ENCODE measurements at regions not wholly inside any gene's neighbourhood (a gene's known extent, or its start where the extent isn't known, plus 50 kb on each side); places are given as distances from the start of the nearest gene placed in this dataset.

GRCh38 chr14:97070259-97070658, 273.1 kb downstream of the VRK1 start:
- TF ChIP-seq NFE2L2 (IDR thresholded peaks at IDR 0.05; ENCODE audit: low read depth, low read length) (no peak), BHLHE40 (IDR thresholded peaks at IDR 0.05; ENCODE audit: low read depth, low read length) (no peak), RAD21 (IDR thresholded peaks at IDR 0.05; ENCODE audit: low read length) (no peak), MXI1 (IDR thresholded peaks at IDR 0.05; ENCODE audit: borderline replicate concordance, low read depth, low read length) (no peak), MAFK (IDR thresholded peaks at IDR 0.05; ENCODE audit: low read depth, low read length) (no peak)
- H3K9me3 ChIP-seq (ENCODE audit: control insufficient read depth, insufficient read depth, low read length) = peaks cover 32% of the 10 kb centered on the region
- no peaks in the 10 kb centered on the region for H3K4me1 ChIP-seq (ENCODE audit: control insufficient read depth, insufficient read depth, low read length)
- H3K56ac ChIP-seq (ENCODE audit: extremely low read depth, insufficient read depth, low read length) = no peak overlapping the region
- H3K4me3 ChIP-seq (ENCODE audit: insufficient read depth, low read depth, low read length) = no peak overlapping the region
- no peak overlapping the region for H3K14ac ChIP-seq (replicated peaks; ENCODE audit: low read depth, low read length)
- H2BK20ac ChIP-seq (ENCODE audit: low read depth, low read length) = no peak overlapping the region
- WGBS, 2 experiments (ENCODE audit: extremely low coverage in 2 of 2, insufficient read length in 1 of 2) = no CpG with 5 or more reads among the region's 6 CpGs
- CTCF ChIA-PET = no interaction called here
- no peak overlapping the region for H3K4me2 ChIP-seq (ENCODE audit: low read depth, low read length)
- POLR2A ChIA-PET (ENCODE audit: unreplicated experiment) = no interaction called here
- H3K27me3 ChIP-seq (ENCODE audit: control insufficient read depth, insufficient read depth, low read length) = no peaks in the 10 kb centered on the region
- no peak overlapping the region for H3K4ac ChIP-seq (ENCODE audit: low read depth, low read length)
- H3K23ac ChIP-seq (ENCODE audit: low read depth, low read length) = no peak overlapping the region
- H3K36me3 ChIP-seq (ENCODE audit: control insufficient read depth, insufficient read depth, low read length) = no peaks in the 10 kb centered on the region
- in situ Hi-C loops (cut with MboI; ENCODE audit: low sequenced_read_pairs) = no loop called here
- dilution Hi-C loops (cut with HindIII; ENCODE audit: low sequenced_read_pairs, unreplicated experiment) = no loop called here
- ATAC-seq (ENCODE audit: low read depth) (no peak), DNase-seq (no peak)
- H2BK120ac ChIP-seq (ENCODE audit: low read depth, low read length) = no peak overlapping the region
- H3K9ac ChIP-seq (ENCODE audit: low read depth, low read length) = no peak overlapping the region
- no peak overlapping the region for H2BK5ac ChIP-seq (ENCODE audit: low read depth, low read length, poor library complexity, severe bottlenecking)
- no peak overlapping the region for H3K18ac ChIP-seq (ENCODE audit: low read depth, low read length)
- H3K9me1 ChIP-seq (ENCODE audit: insufficient read depth, low read length) = no peaks in the 10 kb centered on the region
- no peaks in the 10 kb centered on the region for H4K20me1 ChIP-seq (ENCODE audit: insufficient read depth, low read length)
- H3K27ac ChIP-seq (ENCODE audit: insufficient read depth, low read length) = no peak overlapping the region
- no peak overlapping the region for H2AK9ac ChIP-seq (replicated peaks; ENCODE audit: low read depth, low read length, poor library complexity)
- BruUV-seq (replicated peaks) = no TSS peak
- intact Hi-C loops (cut with micrococcal nuclease) = no loop called here
- H2AFZ ChIP-seq (replicated peaks; ENCODE audit: low read length, poor library complexity) = no peak overlapping the region
- no peak overlapping the region for H4K8ac ChIP-seq (ENCODE audit: low read depth in 2 of 2, low read length in 2 of 2)
- no peak overlapping the region for H4K91ac ChIP-seq (ENCODE audit: insufficient read depth, low read depth, low read length)
- no peak overlapping the region for H2AK5ac ChIP-seq (ENCODE audit: low read depth, low read length)
- H3K79me1 ChIP-seq (ENCODE audit: low read depth in 1 of 2, low read length in 2 of 2) = no peaks in the 10 kb centered on the region
- H2BK15ac ChIP-seq (ENCODE audit: low read depth, low read length) = no peak overlapping the region
- H4K5ac ChIP-seq (ENCODE audit: low read depth, low read length) = no peak overlapping the region

Measured in IMR-90 (cell line).